ENCODE measurements at regions not wholly inside any gene's neighbourhood (a gene's known extent, or its start where the extent isn't known, plus 50 kb on each side); places are given as distances from the start of the nearest gene placed in this dataset.
A peak's percentile ranks its signal among the peaks of the same experiment; 100 is the strongest.
"Not testable (repeated sequence)": the region's sequence is repeated elsewhere in the genome, so short reads cannot be mapped to it uniquely, and the experiment has no call there.

GRCh38 chr2:88859461-88859860 lies 168.0 kb downstream of the RPIA start:
- DNase-seq (ENCODE audit: low read depth, low spot score) = no peak

- DNase-seq (ENCODE audit: low read depth, low spot score) = no peak
Measured at GRCh38 chr2:88860421-88861075, 169.1 kb downstream of the RPIA start.

- DNase-seq (ENCODE audit: low read depth, low spot score) = no peak
Measured at GRCh38 chr2:88865801-88866371, 174.4 kb downstream of the RPIA start.

- DNase-seq (ENCODE audit: low read depth, low spot score) = no peak
Measured at GRCh38 chr2:88866756-88867155, 175.3 kb downstream of the RPIA start.

GRCh38 chr2:88868861-88869260 lies 177.4 kb downstream of the RPIA start:
- no peak for DNase-seq (ENCODE audit: low read depth, low spot score)

GRCh38 chr2:88870267-88870839 lies 178.9 kb downstream of the RPIA start:
- no peak for DNase-seq (ENCODE audit: low read depth, low spot score)

- DNase-seq (ENCODE audit: low read depth, low spot score) = no peak
Measured at GRCh38 chr2:88871336-88871735, 179.9 kb downstream of the RPIA start.

- no peak for DNase-seq (ENCODE audit: low read depth, low spot score)
Measured at GRCh38 chr2:88873620-88874019, 182.1 kb downstream of the RPIA start.

GRCh38 chr2:88874063-88874657 lies 182.7 kb downstream of the RPIA start:
- DNase-seq (ENCODE audit: low read depth, low spot score) = peak; percentile 17

GRCh38 chr2:88875736-88876135 lies 184.3 kb downstream of the RPIA start:
- no peak for DNase-seq (ENCODE audit: low read depth, low spot score)

- no peak for DNase-seq (ENCODE audit: low read depth, low spot score)
Measured at GRCh38 chr2:88880441-88880953, 189.0 kb downstream of the RPIA start.

GRCh38 chr2:88885275-88885674 lies 193.8 kb downstream of the RPIA start:
- DNase-seq (ENCODE audit: low read depth, low spot score) = no peak

- DNase-seq (ENCODE audit: low read depth, low spot score) = no peak
Measured at GRCh38 chr2:88885679-88886416, 194.4 kb downstream of the RPIA start.

- DNase-seq (ENCODE audit: low read depth, low spot score) = not testable (repeated sequence)
Measured at GRCh38 chr2:88887466-88887865, 196.0 kb downstream of the RPIA start.

GRCh38 chr2:88892207-88892606 lies 200.7 kb downstream of the RPIA start:
- no peak for DNase-seq (ENCODE audit: low read depth, low spot score)

- no peak for DNase-seq (ENCODE audit: low read depth, low spot score)
Measured at GRCh38 chr2:88892788-88893187, 201.3 kb downstream of the RPIA start.

GRCh38 chr2:88896971-88897370 lies 205.5 kb downstream of the RPIA start:
- DNase-seq (ENCODE audit: low read depth, low spot score) = no peak

GRCh38 chr2:88897715-88898114 lies 206.2 kb downstream of the RPIA start:
- DNase-seq (ENCODE audit: low read depth, low spot score) = no peak

GRCh38 chr2:88903749-88904353 lies 212.4 kb downstream of the RPIA start:
- DNase-seq (ENCODE audit: low read depth, low spot score) = no peak

- DNase-seq (ENCODE audit: low read depth, low spot score) = no peak
Measured at GRCh38 chr2:88913280-88913679, 221.8 kb downstream of the RPIA start.

GRCh38 chr2:88919087-88919738 lies 227.7 kb downstream of the RPIA start:
- no peak for DNase-seq (ENCODE audit: low read depth, low spot score)
